ENCODE measurements at regions not wholly inside any gene's neighbourhood (a gene's known extent, or its start where the extent isn't known, plus 50 kb on each side); places are given as distances from the start of the nearest gene placed in this dataset.

DNA sequence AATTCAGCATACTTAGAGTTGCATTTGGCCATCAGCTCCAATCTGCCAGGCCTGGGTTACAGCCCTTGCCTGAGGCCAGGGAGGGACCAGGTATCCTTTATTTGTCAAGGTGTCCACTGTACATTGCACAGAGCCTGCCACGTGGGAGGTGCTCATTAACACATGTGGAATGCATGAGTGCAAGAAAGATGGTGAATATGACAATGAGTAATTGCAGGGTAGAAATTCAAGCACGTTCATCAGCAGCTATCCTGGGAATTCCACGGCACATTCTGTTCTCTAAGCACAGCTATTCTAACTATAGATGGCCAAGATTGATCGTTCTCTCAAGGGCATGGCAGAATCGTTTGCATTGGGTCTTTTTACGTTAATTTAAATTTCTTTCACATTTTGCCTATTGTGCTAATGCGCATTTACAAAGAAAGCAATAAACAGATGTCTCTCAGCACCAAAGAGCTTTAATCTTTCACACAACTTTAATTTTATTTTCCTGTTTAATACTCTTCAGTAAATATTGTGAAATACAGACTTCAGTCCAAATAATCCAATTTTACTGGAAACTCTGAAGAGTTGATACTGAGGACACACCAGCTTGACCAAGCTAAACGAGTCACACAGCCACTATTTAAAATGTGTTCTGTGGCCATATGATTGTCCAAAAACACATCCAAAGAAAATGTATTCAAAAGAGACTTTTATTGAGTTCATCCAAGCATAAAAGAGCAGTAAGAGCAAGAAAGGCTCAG, 1025.7 kb upstream of the TMEM132C start:
- no peak for TF ChIP-seq CTCF (IDR thresholded peaks at IDR 0.05; ENCODE audit: insufficient read depth, low read length)
- no peak for TF ChIP-seq POLR2AphosphoS5 (IDR thresholded peaks at IDR 0.05; ENCODE audit: low read depth)
- TF ChIP-seq REST (IDR thresholded peaks at IDR 0.05; ENCODE audit: insufficient replicate concordance, low read depth), result no peak
- TF ChIP-seq GABPA (IDR thresholded peaks at IDR 0.05; ENCODE audit: low read depth), result no peak

Data from HL-60 (cell line).